Stimulated activated naive CD8-positive, alpha-beta T cell treated with anti-CD3 and anti-CD28 coated beads, Interleukin-15, Interleukin-2, amounts not matched to agents 100 U/mL and 50 U/mL, for 24 hours (primary cell): ENCODE measurements at regions not wholly inside any gene's neighbourhood (a gene's known extent, or its start where the extent isn't known, plus 50 kb on each side); places are given as distances from the start of the nearest gene placed in this dataset.

ENCODE experiments used
- ATAC-seq: fragments of 150-1000 bp; cut with Tn5 transposase; one replicate; pipeline ENCODE4 v1.10.0; 2021
- DNase-seq: peaks from one replicate; pipeline ENCODE4 v3.0.0; 2021

DNA sequence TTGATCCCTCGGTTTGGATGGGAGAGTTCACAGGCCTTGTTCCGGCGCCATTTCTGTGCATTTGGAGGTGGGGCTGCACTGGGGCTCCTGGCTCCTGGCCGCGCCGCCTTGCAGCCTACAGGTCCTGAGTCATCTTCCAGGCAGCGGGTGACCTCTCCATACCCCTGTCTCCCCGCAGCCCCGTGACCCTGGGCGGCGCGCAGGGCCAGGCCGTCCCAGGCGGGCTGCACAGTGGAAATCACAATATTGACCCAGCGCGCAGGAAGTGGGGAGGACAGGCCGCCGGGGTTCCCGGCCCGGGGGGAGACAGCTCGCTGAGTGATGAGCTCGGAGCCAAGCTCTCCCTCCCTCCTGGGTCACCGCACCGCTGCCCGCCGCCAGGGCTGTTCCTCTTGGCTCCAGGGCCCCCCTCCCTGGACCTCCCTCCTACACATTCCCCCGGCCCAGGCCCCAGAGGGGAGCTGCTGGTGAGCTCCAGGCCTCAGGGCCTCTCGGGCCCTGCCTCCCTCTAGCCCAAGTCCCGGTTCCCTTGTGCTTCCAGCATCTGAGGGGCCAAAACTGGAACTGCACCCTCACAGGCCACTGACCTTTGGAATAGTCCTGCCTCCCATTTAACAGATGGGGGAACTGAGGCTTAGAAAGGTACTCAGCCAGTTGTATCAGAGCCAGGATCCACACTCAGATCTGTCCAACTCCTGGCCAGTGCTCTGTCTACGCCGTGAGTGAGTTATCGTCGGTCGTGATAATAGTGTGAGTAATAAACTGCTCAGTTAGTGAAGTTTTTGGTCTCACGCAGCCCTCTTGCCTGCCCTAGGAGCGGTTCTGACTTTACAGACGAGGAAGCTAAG is 142.9 kb upstream of the WNT4 start:
- DNase-seq, result no peak
- ATAC-seq, result no peak

DNA sequence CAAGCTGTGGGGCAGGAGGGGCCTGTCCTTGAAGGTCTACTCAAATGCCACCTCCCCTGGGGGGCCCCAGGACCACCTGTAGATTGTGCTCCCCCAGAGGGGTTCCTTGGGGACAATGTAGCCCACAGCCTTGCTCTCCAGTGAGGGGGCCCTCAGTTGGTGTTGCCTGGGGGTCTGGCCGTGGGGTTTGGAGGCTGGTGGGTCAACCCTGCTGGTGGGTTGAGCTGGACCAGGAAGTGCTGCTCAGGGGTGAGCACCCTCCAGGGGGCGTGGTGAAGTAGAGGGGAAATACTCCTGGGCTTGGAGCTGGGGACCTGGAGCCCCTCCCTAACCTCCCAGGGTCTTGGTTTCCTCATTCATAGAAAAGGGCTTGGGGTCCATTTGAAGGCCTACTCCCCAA is 143.6 kb upstream of the WNT4 start:
- DNase-seq (no peak), ATAC-seq (no peak)

DNA sequence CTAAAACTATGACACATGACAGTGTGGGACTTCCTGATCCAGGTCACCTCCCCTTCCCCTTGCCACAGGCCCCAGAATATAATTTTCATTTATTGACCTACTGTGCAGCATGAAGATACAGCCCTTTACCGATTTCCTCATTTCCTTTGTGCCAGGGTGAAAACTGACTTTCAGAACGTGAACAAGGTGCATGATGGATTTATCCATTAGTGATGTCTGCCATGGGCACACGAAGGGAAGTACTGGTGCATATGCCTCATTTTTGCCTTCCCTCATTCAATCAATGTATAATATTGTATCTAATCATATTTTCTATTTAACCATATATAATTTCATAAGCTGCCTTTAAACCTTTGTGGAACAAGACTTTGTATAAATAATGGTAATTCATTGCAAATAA is 144.4 kb upstream of the WNT4 start:
- DNase-seq (no peak), ATAC-seq (no peak)

DNA sequence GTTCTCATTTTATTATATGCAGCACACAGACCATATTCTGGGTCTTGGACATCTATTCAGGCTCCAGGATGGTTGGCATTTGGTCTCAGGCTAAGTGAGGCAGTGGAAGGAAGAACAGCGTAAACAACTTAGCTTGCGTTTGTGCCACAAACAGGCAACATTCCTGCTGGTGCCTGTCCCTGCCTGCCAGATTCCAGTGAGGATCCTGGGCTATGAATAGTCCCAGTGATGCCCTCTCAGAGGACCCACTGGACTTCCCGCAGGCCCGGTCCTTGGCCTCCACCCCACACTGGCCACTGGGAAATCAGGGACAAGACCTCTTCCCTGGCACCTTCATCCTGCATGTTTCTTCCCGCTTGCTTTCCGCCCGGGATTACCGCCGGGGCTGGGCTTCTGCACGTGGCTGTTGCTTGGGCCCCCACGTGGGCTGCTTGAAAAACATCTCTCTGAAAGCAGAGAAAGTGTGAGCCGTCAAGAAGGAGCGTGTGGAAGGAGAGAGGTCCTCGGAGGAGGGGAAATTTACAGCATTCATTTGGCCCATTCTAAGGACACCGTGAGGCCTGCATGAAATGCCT is 145.1 kb upstream of the WNT4 start:
- DNase-seq, result no peak
- ATAC-seq, result no peak

DNA sequence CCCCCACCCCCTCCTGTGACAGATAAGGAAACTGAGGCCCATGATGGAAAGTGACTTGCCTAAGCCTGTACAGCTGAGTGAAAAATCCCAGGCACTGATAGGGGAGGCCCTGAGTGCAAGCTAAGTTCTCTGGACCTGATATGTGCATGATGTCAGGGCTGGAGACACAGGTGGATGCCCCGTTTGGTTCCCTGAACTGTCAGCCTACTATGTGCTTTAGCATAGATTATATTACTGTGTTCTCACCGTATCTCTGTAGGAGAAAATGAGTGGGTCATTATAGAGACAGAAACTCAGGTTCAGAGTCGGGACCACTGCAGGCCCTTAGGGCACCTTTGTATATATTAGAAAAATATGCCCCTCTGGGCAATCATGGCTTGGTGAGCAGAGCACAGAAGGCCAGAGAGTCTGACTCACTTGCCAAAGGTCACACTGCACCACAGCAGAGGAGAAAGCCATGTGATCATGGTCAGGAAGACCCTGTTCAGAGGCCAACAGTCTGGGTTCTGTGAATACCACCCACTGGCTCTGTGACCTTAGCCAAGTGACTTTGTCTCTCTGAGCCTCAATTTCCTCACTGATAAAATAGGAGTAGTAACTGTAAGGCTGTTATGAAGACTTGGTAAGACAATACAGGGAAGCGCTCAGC is 145.8 kb upstream of the WNT4 start:
- DNase-seq (no peak), ATAC-seq (peak; percentile 67)

DNA sequence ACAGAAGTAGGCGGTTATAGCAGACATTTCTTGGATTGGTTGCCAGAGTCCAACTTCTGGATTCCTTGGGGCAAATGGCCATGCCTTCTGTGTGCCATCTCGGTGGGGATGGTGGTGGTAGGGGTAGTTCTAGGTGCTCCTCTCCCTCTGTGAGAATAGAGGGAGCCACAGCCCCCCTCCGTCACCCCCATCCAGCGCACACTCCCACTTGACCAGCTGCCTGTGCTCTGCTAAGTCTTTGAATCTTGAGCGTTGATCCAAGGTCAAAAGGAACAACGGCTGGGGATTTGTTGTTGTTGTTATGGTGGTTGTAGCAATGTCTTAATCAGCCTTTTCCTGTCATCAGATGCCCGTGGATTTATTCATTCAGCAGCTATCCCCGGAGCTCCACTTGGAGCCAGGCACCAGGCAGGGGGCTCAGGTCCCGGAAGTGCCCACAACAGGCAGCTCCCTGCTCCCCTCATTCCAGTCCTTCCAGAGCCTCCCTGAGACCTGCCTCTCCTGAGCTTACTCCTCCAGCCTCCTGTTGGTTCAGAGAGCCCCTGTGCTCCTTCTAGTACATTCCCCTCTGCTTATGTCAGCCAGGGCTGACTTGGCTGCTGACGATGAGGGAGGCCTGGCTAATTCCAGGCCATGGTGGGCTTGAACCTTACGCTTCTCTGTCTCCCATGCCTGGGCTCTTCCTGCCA is 146.6 kb upstream of the WNT4 start:
- no peak for DNase-seq
- no peak for ATAC-seq

DNA sequence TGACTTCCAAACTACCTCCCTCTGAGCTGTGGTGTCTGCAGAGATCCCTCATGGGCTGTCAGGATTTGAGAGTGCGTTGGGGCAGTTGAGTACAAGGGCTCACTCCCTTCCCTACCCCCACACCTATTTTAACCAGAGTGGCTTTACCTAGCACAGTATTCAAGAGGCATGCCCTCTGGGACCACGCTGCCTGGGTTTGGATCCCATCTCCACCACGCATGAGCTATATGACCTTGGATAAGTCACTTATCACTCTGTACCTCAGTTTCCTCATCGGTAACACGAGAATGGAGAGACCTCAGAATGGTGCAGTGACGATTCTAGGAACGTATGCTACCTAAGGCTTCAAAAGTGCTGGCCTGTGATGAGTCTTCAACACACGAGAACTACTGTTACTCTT is 147.3 kb upstream of the WNT4 start:
- no peak for ATAC-seq
- DNase-seq, result no peak

DNA sequence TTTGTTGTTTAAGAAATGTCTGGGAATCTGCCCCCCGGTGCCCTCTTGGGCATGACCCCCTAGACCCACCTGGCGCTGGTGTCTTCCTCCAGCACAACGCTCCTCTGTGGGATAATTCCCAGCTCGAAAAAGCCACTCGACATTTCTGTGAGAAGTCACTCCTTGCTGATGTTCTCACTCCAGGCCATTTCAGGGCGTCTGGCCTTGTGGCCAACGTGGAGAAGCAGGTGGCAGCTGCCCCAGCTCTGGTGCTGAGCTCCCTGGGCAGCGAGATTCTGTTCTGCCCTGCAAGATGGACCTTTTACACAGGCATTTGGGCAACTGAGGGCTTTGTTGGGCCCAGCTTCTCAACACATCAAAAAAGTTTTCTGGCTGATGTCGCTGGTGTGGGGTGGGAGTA is 147.7 kb upstream of the WNT4 start:
- no peak for DNase-seq

DNA sequence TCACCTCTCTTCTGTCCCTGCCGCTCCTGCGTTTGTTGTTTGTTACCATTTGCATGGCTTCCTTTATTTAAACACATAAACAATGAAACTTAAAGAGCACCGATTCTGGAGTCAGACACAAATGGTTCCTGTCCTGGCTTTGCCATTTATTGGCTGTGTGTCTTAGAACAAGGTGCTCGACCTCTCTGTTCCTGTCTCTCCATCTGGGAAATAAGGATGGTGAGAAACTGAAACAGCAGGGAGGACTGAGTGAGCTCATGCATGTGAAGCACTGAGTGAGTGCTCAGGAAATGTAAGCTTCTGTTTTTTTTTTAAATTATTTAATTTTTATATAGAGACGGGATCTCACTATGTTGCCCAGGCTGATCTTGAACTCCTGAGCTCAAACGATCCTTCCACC is 148.2 kb upstream of the WNT4 start:
- ATAC-seq (no peak), DNase-seq (no peak)

More for the DNA sequence above, 147.7 kb upstream of the WNT4 start:
- ATAC-seq, result no peak

DNA sequence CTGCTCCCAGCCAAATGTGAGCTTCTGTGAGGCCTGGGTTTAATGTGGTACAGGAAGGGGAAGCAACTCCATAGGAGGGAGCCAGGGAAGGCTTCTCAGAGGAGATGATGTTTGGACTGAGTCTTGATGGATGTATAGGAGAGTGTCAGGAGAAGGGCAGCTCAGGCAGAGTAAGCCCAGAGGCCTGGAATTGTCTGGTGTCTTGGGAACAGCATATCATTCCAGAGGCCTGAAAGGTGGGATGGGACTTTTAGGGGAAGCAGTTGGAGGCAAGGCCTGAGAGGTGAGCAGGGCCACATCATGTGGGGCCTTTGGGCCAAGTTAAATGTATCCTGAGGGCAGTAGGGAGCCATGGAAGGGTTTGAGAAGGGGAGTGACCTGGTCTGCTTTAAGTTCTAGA is 148.6 kb upstream of the WNT4 start:
- DNase-seq (no peak), ATAC-seq (no peak)

DNA sequence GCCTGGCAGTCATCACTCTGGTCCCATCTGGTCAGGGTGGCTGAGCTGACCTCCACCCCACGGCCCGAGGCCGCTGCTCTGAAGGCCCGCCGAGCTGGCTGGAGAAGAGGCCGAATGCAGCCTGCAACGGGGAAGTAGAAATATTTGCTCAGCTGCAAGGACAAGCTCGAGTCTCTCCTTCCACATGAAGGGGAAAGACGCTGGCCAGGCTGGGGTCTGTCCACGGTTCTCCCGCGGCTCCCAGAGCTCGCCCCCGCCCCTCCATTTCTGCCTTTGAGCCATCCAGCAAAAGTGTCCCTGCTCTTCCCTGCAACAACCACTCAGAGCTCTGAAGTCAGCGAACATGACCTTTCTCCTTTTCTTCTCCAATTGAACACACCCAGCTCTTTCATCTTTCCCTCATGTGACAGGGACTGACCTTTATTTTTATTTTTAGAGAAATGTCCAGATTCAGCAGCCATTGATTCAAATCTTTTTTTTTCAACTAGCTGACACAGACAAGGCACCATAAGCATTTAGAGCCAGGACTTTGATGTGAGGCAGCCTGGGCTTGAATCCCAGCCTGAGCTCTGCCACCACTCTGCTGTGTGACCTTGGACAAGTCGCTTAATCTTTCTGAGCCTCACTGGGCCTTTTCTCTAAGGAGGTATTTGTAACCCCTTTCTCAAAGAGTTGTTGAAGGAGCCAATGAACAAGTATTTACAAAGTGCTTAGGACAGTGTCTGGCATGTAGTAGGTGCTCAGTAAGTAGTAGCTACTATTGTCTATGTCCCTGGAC is 149.3 kb upstream of the WNT4 start:
- DNase-seq (no peak), ATAC-seq (no peak)

DNA sequence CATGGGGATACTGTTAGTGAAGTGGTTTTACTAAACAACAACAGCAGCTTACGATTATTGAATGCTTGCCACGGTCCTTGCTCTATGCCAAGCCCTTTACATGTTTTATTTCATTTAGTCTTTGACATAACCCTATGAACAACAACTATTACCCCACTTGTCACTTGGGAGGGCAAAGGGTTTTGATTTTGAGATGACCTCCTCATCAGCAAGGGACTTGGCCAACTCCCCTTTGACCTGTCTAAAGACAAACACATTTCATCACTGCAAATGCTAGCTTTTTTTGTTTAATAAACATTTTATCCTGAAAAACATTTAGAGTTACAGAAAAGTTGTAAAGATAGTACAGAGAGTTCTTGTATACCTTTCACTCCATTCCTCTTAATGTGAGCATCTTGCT is 152.5 kb upstream of the WNT4 start:
- ATAC-seq, result no peak
- DNase-seq, result no peak

DNA sequence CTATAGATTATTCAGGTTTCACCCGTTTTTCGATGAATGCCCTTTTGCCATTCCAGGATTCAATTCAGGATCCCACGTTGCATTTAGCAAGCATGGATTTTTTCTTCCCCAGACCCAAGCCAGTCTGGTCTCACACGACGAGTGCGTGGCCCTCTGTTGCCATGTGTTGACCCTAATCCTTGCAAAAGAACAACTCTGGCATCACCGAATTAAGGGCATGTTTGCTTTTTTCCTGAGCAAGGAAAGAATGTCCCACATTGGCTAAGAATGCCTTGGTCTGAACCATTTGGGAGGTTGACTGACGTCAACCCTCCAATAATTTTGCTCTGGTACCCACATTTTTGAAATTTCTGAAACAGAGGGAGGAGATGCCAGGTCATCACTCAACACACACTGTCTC is 153.0 kb upstream of the WNT4 start:
- DNase-seq (no peak), ATAC-seq (no peak)

DNA sequence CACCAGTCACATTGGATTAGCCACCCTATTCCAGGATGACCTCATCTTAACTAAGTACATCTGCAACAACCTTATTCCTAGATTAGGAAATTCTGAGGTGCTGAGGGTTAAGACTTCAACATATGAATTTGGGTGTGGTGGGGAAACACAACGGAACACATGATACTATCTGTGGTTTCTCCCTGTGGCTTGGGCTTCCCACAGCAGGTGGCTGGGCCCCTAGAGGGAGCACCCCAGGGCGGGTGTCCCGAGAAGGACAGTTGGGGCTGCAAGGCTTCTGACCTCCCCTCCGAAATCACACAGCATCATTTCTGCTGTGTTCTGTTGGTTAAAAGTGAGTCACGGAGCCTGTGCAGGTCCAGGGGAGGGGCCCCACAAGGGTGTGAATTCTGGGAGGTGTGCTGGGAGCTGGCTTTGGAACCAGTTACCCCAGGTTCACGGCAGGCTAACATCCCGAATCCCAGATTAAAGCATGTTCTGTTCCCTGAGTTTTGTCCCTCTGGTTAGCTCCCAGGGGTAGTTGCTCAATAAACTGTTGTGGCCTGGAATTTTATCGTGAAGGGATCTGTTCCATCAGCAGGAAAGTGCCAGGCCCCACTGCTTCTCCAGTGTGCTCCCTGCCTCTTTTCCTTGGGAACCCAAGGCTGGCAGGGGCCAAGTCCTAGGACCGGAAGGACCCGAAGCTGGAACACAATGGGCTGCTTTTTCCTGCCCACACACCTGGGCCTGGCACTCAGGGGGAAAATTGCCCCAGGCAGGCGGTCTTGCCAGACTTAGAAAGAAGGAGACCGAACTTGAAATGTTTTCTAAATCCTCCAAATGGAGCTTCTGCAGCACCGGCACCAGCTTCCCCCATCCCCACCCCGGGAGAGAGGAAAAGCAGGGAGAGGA is 154.0 kb upstream of the WNT4 start:
- DNase-seq, result no peak
- ATAC-seq, result no peak

DNA sequence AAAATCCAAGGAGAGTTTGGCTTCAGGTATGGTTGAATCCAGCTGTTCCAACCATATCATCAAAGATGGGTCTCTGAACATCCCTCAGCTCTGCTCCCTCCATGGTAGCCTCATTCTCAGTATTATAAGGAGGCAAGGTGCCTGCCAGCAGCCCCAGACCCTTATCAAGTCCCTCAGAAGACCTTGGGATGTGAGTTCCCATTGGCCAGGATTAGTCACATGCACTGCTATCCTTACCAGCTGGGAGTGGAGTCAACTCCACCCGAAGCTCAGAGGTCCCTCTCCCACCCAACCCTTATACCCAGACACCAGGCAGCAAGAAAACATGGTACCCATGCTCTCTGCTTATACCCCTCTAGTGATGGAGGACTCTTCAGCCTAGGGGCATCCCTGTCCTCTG is 153.7 kb upstream of the ZBTB40 start:
- no peak for DNase-seq

DNA sequence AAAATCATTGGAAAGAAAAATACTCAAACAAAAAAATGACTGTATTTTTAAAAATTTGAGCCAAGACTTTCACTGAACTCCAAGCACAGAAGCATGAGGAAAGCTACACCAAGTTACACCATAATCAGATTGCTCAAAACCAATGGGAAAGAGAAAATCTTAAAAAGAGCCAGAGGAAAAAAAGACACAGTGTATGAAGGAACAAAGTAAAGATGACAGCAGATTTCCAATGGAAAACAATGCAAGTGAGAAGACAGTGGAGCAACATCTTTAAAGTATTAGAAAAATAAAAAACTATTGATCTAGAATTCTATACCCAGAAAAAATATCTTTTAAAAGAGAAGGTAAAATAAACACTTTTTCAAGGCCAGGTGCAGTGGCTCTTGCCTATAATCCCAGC is 147.8 kb upstream of the ZBTB40 start:
- ATAC-seq (no peak), DNase-seq (no peak)

More for the DNA sequence above, 153.7 kb upstream of the ZBTB40 start:
- ATAC-seq, result no peak

DNA sequence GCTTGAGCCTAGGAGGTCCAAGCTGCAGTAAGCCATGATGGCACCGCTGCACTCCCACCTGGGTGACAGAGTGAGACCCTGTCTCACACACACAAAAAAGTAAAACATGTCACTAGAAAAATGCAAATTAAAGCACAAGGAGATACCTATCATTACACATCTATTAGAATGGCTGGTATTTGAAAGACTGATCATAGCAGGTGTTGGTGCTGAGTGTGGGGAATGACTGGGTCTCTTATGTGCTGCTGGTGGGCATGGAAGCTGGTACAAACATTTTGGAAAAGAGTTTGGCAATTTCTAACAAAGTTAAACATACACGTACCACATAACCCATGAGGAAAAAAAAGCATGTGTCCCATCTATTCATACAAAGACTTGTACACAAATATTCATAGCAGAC is 142.1 kb upstream of the ZBTB40 start:
- DNase-seq (no peak), ATAC-seq (no peak)

DNA sequence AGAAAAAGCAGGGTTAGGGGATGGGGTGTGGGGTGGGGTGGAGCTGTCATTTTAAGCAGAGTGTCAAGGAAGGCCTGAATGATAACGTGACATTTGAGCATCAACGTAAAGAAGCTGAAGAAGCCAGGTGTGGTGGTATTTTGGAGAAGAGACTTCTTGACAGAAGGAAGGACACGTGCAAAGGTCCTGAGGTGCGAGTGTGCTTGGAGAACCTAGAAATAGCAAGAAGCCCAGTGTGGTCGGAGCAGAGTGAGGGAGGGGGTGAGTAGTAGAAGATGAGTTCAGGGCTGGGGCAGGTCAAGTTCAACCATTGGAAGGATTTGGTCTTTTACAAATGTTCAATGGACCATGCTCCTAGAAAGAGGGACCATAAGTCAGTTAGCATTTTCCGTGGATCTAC is 140.2 kb upstream of the ZBTB40 start:
- no peak for DNase-seq
- no peak for ATAC-seq

DNA sequence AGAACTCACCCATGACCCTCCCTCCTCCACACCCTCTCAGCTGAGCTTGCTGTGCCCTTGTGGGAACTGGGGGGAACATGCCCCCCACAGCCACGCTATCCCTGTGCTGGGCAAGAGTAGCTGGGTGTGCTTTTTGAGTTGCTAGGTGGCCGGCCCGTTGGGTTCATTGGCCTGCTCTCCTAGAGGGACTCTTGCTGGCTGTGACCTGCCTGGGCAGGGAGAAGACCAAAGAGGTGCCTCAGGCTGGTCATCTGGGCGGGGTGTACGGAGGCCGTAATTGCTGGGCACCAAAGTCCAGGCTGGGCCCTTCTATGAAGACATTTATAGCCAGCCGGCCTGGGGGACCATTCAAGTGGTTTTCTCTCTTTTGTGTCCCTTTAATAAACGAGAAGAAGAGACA is 138.3 kb upstream of the ZBTB40 start:
- ATAC-seq (no peak), DNase-seq (no peak)

DNA sequence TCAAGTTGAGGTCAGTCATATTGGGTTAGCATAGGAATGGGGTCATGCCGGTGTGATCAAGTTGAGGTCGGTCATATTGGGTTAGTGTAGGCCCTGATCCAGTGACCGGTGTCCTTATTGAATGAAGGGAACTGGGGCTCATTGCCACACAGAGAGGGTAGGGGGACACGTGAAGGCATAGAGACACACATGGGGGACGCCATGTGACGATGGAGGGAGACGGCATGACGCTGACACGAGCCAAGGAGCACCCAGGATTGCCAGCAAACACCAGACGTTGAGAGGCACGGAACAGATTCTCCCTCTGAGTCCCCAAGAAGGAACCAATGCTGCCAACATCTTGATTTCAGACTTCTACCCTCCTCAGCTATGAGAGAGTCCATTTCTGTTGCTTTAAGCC is 136.9 kb upstream of the ZBTB40 start:
- ATAC-seq, result no peak
- no peak for DNase-seq
